ENCODE measurements at regions not wholly inside any gene's neighbourhood (a gene's known extent, or its start where the extent isn't known, plus 50 kb on each side); places are given as distances from the start of the nearest gene placed in this dataset.

DNA sequence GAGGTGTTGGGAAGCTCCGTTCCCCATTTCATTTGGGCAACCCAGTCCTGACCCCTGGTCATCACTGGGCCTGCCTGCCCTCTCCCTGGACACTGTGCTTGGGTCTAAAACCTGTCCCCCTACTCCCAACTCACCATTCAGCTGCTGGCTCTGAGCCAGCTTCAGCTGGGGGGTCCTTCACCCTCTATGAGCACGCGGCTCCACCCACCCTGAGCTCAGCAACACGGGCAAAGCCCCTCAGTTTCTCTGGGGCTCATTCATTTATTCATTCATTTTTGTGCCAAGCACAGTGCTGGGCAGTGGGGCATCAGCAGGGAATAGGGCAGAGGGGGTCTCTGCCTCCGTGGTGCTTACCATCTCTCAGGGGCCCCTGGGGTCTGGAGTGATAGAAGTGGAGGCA, 199.8 kb upstream of the MVB12B start:
- DNase-seq (ENCODE audit: low read depth): no peak

- DNase-seq (ENCODE audit: low read depth): no peak
These were observed 199.0 kb upstream of the MVB12B start for GRCh38 chr9:126127591-126127990.

- DNase-seq (ENCODE audit: low read depth): no peak
These were observed 198.0 kb upstream of the MVB12B start for GRCh38 chr9:126128494-126129142.

GRCh38 chr9:126131066-126132010, 195.3 kb upstream of the MVB12B start:
- no peak for DNase-seq (ENCODE audit: low read depth)

DNA sequence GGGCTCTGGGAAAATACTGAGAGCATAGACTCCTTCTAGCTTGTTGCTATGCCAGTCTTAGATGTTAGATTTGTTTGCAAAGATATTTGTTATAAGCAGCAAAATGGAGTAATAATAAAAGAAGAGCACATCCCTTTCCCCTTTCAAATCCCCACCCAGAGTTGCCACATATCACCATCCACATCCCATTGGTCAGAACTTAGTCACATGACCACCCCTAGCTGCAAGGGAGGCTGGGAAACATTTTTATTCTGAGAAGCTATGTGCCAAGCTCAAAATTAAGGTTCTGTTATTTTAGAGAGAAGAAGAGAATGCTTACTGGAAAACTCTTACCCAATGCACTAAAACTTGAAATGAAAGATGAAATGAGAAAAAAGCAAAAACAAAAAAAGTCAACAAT, 193.9 kb upstream of the MVB12B start:
- DNase-seq (ENCODE audit: low read depth): no peak

- DNase-seq (ENCODE audit: low read depth): no peak
These were observed 182.4 kb upstream of the MVB12B start for GRCh38 chr9:126144196-126144595.

DNA sequence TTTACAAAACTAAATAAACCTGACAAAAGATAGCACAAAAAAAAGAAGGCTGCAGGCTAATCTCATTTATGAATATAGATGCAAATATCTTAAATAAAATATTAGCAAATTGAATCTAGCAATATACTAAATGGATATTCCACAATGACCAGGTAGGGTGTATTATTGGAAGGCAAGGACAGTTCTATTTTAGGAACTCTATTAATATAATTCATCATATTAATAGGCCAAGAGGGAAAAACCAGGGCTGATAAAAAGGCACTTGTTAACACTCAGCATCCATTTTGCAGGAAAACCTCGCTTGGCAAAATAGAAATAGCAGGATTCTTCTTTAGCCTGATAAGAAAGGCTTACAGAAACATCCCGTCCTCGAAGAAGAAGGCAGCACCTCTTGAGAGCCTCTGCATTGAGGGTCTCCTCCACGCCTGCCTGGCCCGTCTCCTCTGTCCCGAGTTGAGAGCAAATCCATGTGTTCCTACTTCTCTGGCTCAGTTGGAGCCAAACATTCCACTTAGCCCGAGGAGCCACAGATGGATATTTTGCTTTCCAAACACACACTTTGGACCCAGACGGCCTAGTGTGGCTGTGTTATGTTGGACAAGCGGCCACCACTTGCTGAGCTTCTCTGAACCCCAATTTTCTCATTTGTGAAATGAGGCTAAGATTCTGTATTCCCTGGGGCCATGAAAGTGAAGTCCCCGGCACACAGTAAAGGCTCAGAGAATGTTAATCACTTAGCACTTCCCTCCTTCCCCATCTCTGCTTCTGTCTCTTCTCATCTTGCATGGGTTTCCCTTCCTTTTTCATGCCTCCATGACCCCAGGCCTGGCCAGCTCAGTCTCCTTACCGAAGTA, 181.8 kb upstream of the MVB12B start:
- DNase-seq (ENCODE audit: low read depth): no peak

GRCh38 chr9:126145887-126146253, 180.8 kb upstream of the MVB12B start:
- no peak for DNase-seq (ENCODE audit: low read depth)

DNA sequence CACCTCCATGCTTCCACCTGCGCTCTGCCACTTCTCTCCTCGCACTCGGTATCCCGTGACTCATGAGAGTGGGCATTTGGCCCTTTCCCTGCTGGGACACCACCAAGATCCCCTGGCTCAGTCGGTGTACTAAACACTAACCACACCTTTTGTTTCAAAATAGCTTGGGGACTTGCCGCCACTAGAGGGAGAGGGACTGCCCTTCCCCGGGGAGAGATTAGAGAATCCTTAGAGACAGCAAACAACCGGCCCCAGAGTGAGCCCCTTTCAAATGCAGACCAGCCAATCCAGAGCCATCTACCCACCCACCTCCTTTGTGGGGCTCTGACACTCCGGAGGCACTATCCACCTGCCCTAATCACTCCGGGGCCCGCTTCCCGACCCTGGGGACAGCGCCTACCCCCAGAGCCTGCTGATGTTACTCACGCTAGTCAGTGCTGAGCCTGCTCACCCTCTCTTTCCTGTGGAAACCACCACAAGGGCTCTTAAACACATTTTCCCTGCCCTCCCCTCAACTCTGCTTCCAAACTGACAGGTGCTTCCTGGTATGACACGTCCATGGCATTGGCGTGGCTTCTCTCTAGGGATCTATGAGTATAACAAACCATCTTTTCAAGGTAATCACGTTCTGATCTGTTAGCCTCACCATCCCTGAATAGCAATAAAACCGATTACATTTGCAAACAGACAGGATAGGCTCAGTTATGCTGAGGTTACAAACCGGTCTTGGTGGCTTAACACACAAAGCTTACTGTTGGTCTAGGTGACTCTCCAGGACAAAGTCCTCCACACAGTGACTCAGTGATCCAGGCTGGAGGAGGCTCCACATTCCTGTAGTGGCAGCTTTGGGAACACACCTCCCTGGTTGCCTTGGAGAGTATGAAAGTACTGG, 180.1 kb upstream of the MVB12B start:
- DNase-seq (ENCODE audit: low read depth): no peak

DNA sequence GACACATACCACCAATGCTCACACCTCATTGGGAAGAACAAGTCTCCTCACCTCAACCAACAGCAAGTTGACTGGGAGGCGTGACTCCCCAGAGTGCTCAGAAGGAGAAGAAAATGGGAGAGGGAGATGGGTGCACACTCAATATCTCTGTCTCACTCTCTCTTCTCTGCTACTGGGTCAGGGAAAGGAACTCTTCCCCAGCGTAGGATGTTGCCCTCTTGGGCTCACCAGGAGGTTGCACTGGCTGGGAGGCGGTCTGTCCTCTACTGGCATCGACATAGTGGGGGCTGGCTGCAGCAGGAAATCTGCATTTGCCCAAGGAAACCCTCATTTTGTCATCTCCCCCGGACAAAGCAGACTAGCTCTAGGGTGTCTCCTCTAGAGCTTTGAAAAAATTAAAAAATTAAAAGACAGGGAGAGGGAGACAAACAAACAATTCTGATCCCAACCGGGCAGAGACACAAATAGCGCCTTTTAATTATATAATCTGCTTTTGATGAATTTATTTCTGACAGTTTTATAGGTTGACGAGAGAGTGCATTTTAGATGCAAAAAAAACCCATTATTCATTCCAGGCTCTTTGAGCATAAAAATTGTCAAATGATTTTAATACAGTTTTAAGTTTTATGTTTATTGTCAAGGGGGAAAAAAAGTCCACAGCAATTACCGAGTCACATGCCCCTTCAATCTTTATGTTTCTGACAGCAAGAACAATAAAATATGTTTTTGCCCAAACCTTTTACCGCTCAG, 179.3 kb upstream of the MVB12B start:
- no peak for DNase-seq (ENCODE audit: low read depth)

DNA sequence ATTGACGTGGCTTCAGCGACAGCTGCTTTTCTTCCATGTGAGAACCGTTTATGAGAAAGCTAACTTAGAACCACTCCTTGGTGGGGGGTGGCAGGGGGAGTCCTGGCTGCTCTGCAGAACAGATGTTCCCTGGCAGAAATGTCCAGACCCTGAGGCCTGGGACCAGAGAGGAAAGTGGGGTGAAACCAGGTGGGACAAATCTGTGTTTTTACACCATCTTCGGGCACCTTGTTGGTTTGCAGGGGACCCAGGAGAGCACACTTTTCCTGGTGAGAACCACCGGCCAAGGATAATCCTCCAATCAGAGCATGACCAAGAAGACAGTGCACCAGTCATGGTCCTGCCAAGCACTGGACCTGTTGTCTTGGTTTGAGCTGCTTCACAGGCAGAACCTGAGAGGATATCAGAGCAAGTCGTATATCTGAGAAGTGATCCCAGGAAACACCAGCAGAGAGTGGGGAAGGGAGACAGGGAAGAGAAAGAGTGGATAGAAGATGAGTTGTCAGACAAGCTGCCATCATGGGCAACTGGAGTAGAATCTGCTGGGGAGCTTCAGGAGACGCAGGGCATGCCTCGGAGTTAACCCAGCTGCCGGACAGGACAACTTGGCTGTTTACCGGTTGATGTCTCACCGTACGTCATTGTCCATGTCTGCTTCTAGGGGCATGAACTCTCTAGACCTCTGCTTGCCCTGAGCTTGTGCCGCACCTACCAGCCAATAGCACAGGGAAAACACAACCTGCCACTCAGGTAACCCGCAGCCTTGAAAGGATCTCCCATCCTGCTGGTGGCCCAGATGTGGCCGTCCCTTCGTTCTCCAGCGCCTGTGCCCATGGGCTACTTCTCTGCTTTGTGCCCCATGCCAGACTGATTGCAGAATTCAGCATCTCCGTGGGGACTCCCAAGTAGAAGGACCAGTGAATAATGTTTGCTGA, 178.4 kb upstream of the MVB12B start:
- no peak for DNase-seq (ENCODE audit: low read depth)

GRCh38 chr9:126148994-126149393, 177.6 kb upstream of the MVB12B start:
- no peak for DNase-seq (ENCODE audit: low read depth)

DNA sequence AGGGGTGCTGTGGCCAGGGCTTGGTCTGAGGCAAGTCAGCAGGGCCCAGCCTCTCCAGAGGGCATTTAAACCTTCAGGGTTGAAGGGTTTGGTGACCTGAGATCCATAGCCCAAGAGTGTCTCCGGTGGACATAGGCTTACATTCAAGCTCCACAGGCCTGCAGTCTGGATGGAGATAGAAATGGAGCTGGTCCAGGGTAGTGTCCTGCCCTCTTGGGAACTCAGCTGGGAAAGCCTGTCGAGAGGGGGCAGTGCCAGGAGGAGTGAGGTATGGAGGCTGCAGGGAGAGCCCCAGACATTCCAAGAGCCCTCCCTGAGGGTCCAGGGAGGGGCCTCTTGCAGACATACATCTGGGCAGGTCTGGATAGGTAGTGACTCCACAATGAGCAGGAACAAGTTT, 177.0 kb upstream of the MVB12B start:
- DNase-seq (ENCODE audit: low read depth): no peak

- DNase-seq (ENCODE audit: low read depth): no peak
These were observed 176.1 kb upstream of the MVB12B start for GRCh38 chr9:126150411-126151030.

- DNase-seq (ENCODE audit: low read depth): no peak
These were observed 175.5 kb upstream of the MVB12B start for GRCh38 chr9:126151031-126151685.

- no peak for DNase-seq (ENCODE audit: low read depth)
These were observed 174.9 kb upstream of the MVB12B start for GRCh38 chr9:126151686-126152134.

- no peak for DNase-seq (ENCODE audit: low read depth)
These were observed 173.8 kb upstream of the MVB12B start for GRCh38 chr9:126152622-126153362.

DNA sequence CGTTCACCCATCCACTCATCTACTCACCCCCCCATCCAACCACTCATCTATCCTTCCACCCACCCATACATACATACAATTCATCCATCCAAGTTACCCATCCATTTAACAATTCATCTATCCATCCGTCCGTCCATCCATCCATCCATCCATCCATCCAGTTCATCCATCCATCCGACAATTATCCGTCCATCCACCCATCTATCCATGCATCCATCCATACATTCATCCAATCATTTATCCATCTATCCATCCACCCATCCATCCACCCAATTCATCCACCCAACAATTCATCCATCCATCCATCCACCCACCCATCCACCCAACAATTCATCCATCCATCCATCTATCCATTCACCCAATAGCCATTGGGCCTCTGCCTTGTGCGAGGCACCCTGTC, 173.2 kb upstream of the MVB12B start:
- no peak for DNase-seq (ENCODE audit: low read depth)
